HCEC 1CT (cell line): ENCODE measurements at regions not wholly inside any gene's neighbourhood (a gene's known extent, or its start where the extent isn't known, plus 50 kb on each side); places are given as distances from the start of the nearest gene placed in this dataset.
"Not testable (repeated sequence)": the region's sequence is repeated elsewhere in the genome, so short reads cannot be mapped to it uniquely, and the experiment has no call there.

Source experiments
- DNase-seq: peaks from one replicate; pipeline ENCODE4 v3.0.0-alpha.2; 2017

- no peak for DNase-seq
These were observed 50.0 kb upstream of the TSC22D2 start for GRCh38 chr3:150357923-150358607.

- no peak for DNase-seq
These were observed 51.0 kb upstream of the TSC22D2 start for GRCh38 chr3:150357140-150357539.

- no peak for DNase-seq
These were observed 52.5 kb upstream of the TSC22D2 start for GRCh38 chr3:150355574-150355973.

- DNase-seq, result no peak
These were observed 55.2 kb upstream of the TSC22D2 start for GRCh38 chr3:150352931-150353330.

GRCh38 chr3:150351398-150351797, 56.7 kb upstream of the TSC22D2 start:
- DNase-seq, result no peak

- DNase-seq, result no peak
These were observed 58.6 kb upstream of the TSC22D2 start for GRCh38 chr3:150349314-150350097.

GRCh38 chr3:150348500-150348899, 59.6 kb upstream of the TSC22D2 start:
- peak; percentile 92 for DNase-seq

GRCh38 chr3:150346981-150347863, 60.9 kb upstream of the TSC22D2 start:
- DNase-seq, result no peak

GRCh38 chr3:150346266-150346665, 61.8 kb upstream of the TSC22D2 start:
- DNase-seq, result no peak

GRCh38 chr3:150345021-150345538, 63.0 kb upstream of the TSC22D2 start:
- DNase-seq, result peak; percentile 54

GRCh38 chr3:150344079-150344759, 63.9 kb upstream of the TSC22D2 start:
- no peak for DNase-seq

GRCh38 chr3:150342896-150343467, 65.1 kb upstream of the TSC22D2 start:
- no peak for DNase-seq

- DNase-seq, result no peak
These were observed 66.2 kb upstream of the TSC22D2 start for GRCh38 chr3:150341891-150342290.

- DNase-seq, result not testable (repeated sequence)
These were observed 71.7 kb upstream of the TSC22D2 start for GRCh38 chr3:150336363-150336762.

- DNase-seq, result no peak
These were observed 72.5 kb upstream of the TSC22D2 start for GRCh38 chr3:150335631-150336030.

GRCh38 chr3:150334974-150335373, 73.1 kb upstream of the TSC22D2 start:
- no peak for DNase-seq

- no peak for DNase-seq
These were observed 74.6 kb upstream of the TSC22D2 start for GRCh38 chr3:150333477-150333876.

GRCh38 chr3:150331978-150332568, 76.0 kb upstream of the TSC22D2 start:
- DNase-seq, result no peak

GRCh38 chr3:150330872-150331271, 77.2 kb upstream of the TSC22D2 start:
- no peak for DNase-seq

- no peak for DNase-seq
These were observed 77.9 kb upstream of the TSC22D2 start for GRCh38 chr3:150330174-150330573.

GRCh38 chr3:150329408-150329807, 78.7 kb upstream of the TSC22D2 start:
- no peak for DNase-seq

GRCh38 chr3:150328654-150329040, 79.5 kb upstream of the TSC22D2 start:
- no peak for DNase-seq
